ENCODE measurements at regions not wholly inside any gene's neighbourhood (a gene's known extent, or its start where the extent isn't known, plus 50 kb on each side); places are given as distances from the start of the nearest gene placed in this dataset.
"Not testable (repeated sequence)": the region's sequence is repeated elsewhere in the genome, so short reads cannot be mapped to it uniquely, and the experiment has no call there.

GRCh38 chr4:124104101-124104500 lies 608.4 kb downstream of the ANKRD50 start:
- no peak for DNase-seq
- H3K36me3 Mint-ChIP-seq (ENCODE audit: insufficient read depth in 2 of 2) = no peaks in the 10 kb centered on the region
- H3K27me3 Mint-ChIP-seq (ENCODE audit: low read depth) = no peaks in the 10 kb centered on the region
- H3K4me1 Mint-ChIP-seq (ENCODE audit: low read depth) = no peaks in the 10 kb centered on the region
- H3K9me3 Mint-ChIP-seq = peaks cover 0 to 7% of the 10 kb centered on the region in 2 donors
- H3K27ac Mint-ChIP-seq = no peak overlapping the region
- no peak overlapping the region for H3K4me3 Mint-ChIP-seq
- ATAC-seq (replicated peaks in 1 of 2) = no peak

GRCh38 chr4:124104628-124105027 lies 607.9 kb downstream of the ANKRD50 start:
- DNase-seq (no peak), ATAC-seq (replicated peaks in 1 of 2) (no peak)
- Mint-ChIP-seq H3K9me3 (peaks cover 0 to 7% of the 10 kb centered on the region in 2 donors), H3K36me3 (ENCODE audit: insufficient read depth in 2 of 2) (no peaks in the 10 kb centered on the region), H3K4me1 (ENCODE audit: low read depth) (no peaks in the 10 kb centered on the region), H3K27me3 (ENCODE audit: low read depth) (no peaks in the 10 kb centered on the region), H3K27ac (no peak overlapping the region), H3K4me3 (no peak overlapping the region)

GRCh38 chr4:124105212-124105611 lies 607.3 kb downstream of the ANKRD50 start:
- Mint-ChIP-seq H3K27ac (no peak overlapping the region), H3K4me3 (no peak overlapping the region), H3K9me3 (peaks cover 0 to 7% of the 10 kb centered on the region in 2 donors), H3K4me1 (ENCODE audit: low read depth) (no peaks in the 10 kb centered on the region), H3K27me3 (ENCODE audit: low read depth) (no peaks in the 10 kb centered on the region), H3K36me3 (ENCODE audit: insufficient read depth in 2 of 2) (no peaks in the 10 kb centered on the region)
- no peak for DNase-seq
- no peak for ATAC-seq (replicated peaks in 1 of 2)

DNA sequence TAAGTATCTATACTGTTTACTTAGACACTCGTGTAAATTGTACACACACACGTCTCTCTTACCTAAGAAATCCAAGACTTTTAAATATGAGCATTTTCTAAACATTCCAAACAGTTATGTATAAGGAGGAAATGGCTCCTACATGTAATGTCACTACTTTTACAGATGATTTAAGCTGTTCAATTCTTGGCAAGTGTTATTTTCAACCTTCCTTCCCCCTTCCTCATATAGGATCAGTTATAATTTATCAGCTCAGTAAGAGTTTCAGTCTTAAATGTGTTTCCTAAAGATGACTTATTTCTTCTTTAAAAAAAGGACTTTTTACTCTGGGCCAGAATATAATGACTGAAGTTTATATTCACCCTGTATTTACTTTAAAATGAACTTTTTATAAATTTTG lies 601.1 kb downstream of the ANKRD50 start:
- Mint-ChIP-seq H3K27ac (no peak overlapping the region), H3K9me3 (peaks cover 0 to 4% of the 10 kb centered on the region in 2 donors), H3K4me3 (no peak overlapping the region), H3K4me1 (ENCODE audit: low read depth) (no peaks in the 10 kb centered on the region), H3K36me3 (ENCODE audit: insufficient read depth in 2 of 2) (no peaks in the 10 kb centered on the region), H3K27me3 (ENCODE audit: low read depth) (no peaks in the 10 kb centered on the region)
- no peak for DNase-seq
- ATAC-seq (replicated peaks in 1 of 2) = no peak

GRCh38 chr4:124111922-124112321 lies 600.6 kb downstream of the ANKRD50 start:
- no peak overlapping the region for H3K4me3 Mint-ChIP-seq
- H3K27ac Mint-ChIP-seq = no peak overlapping the region
- no peak for DNase-seq
- H3K9me3 Mint-ChIP-seq = no peaks in the 10 kb centered on the region
- no peaks in the 10 kb centered on the region for H3K27me3 Mint-ChIP-seq (ENCODE audit: low read depth)
- H3K36me3 Mint-ChIP-seq (ENCODE audit: insufficient read depth in 2 of 2) = no peaks in the 10 kb centered on the region
- no peaks in the 10 kb centered on the region for H3K4me1 Mint-ChIP-seq (ENCODE audit: low read depth)
- ATAC-seq (replicated peaks in 1 of 2) = no peak

GRCh38 chr4:124118061-124118460 lies 594.5 kb downstream of the ANKRD50 start:
- Mint-ChIP-seq H3K36me3 (ENCODE audit: insufficient read depth in 2 of 2) (no peaks in the 10 kb centered on the region), H3K4me3 (no peak overlapping the region), H3K4me1 (ENCODE audit: low read depth) (no peaks in the 10 kb centered on the region), H3K27me3 (ENCODE audit: low read depth) (no peaks in the 10 kb centered on the region), H3K27ac (no peak overlapping the region), H3K9me3 (no peaks in the 10 kb centered on the region)
- ATAC-seq (replicated peaks in 1 of 2) (no peak), DNase-seq (no peak)

- Mint-ChIP-seq H3K9me3 (peaks cover 0 to 8% of the 10 kb centered on the region in 2 donors), H3K27ac (no peak overlapping the region), H3K27me3 (ENCODE audit: low read depth) (no peaks in the 10 kb centered on the region), H3K4me3 (no peak overlapping the region), H3K4me1 (ENCODE audit: low read depth) (no peaks in the 10 kb centered on the region), H3K36me3 (ENCODE audit: insufficient read depth in 2 of 2) (no peaks in the 10 kb centered on the region)
- no peak for DNase-seq
- no peak for ATAC-seq (replicated peaks in 1 of 2)
These were observed 591.0 kb downstream of the ANKRD50 start for GRCh38 chr4:124121461-124121971.

- Mint-ChIP-seq H3K4me3 (no peak overlapping the region), H3K27me3 (ENCODE audit: low read depth) (no peaks in the 10 kb centered on the region), H3K4me1 (ENCODE audit: low read depth) (no peaks in the 10 kb centered on the region), H3K36me3 (ENCODE audit: insufficient read depth in 2 of 2) (no peaks in the 10 kb centered on the region), H3K27ac (no peak overlapping the region), H3K9me3 (peaks cover 0 to 8% of the 10 kb centered on the region in 2 donors)
- ATAC-seq (replicated peaks in 1 of 2) (no peak), DNase-seq (no peak)
These were observed 589.4 kb downstream of the ANKRD50 start for GRCh38 chr4:124123181-124123580.

DNA sequence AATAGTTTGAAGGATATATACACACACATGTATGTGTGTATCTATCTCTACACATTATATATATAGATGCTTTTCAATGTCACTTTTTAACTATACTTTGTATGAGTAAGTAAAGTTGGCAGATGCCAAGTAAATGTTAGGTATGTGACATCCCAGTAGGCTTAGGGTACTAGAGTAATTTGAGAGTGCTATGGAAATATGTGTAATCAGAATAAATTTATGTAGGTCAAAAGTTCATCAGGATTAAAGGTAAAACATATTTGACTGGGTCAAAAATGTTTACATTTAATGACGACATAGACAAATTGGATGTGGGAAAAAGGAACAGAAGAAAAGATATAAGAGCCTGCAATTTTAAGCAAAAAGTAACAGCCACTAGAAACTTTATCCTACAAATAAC lies 588.8 kb downstream of the ANKRD50 start:
- no peak overlapping the region for H3K27ac Mint-ChIP-seq
- no peaks in the 10 kb centered on the region for H3K4me1 Mint-ChIP-seq (ENCODE audit: low read depth)
- no peak overlapping the region for H3K4me3 Mint-ChIP-seq
- peaks cover 0 to 8% of the 10 kb centered on the region in 2 donors for H3K9me3 Mint-ChIP-seq
- no peaks in the 10 kb centered on the region for H3K27me3 Mint-ChIP-seq (ENCODE audit: low read depth)
- no peak for ATAC-seq (replicated peaks in 1 of 2)
- no peaks in the 10 kb centered on the region for H3K36me3 Mint-ChIP-seq (ENCODE audit: insufficient read depth in 2 of 2)
- no peak for DNase-seq

- H3K9me3 Mint-ChIP-seq; H3K4me3 Mint-ChIP-seq; H3K4me1 Mint-ChIP-seq (ENCODE audit: low read depth); ATAC-seq (replicated peaks in 1 of 2); H3K36me3 Mint-ChIP-seq (ENCODE audit: insufficient read depth in 2 of 2); DNase-seq; H3K27me3 Mint-ChIP-seq (ENCODE audit: low read depth); H3K27ac Mint-ChIP-seq: not testable (repeated sequence)
These were observed 581.2 kb downstream of the ANKRD50 start for GRCh38 chr4:124131324-124131723.

DNA sequence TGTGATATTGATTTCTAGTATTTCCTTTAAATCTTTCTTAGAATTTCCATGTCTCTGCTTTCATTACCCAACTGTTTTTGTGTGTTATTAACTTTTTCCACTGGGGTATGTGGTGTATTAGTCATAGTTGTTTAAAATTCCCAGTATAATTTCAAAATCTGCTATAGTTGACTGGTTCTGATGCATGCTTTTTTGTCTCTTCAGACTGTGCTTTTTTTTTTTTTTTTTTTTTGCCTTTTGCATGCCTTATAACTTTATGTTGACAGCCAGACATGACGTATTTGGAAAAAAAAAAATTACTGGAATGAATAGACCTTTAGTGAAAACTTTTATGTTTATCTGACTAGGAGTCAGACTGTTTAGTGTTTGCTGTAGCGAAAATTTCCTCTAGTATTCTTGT lies 580.4 kb downstream of the ANKRD50 start:
- no peaks in the 10 kb centered on the region for H3K4me1 Mint-ChIP-seq (ENCODE audit: low read depth)
- H3K36me3 Mint-ChIP-seq (ENCODE audit: insufficient read depth in 2 of 2) = peaks cover 0 to 10% of the 10 kb centered on the region in 2 donors
- peaks cover 7 to 9% of the 10 kb centered on the region in 2 donors for H3K9me3 Mint-ChIP-seq
- ATAC-seq (replicated peaks in 1 of 2) (no peak), DNase-seq (no peak)
- no peak overlapping the region for H3K4me3 Mint-ChIP-seq
- no peak overlapping the region for H3K27ac Mint-ChIP-seq
- no peaks in the 10 kb centered on the region for H3K27me3 Mint-ChIP-seq (ENCODE audit: low read depth)

DNA sequence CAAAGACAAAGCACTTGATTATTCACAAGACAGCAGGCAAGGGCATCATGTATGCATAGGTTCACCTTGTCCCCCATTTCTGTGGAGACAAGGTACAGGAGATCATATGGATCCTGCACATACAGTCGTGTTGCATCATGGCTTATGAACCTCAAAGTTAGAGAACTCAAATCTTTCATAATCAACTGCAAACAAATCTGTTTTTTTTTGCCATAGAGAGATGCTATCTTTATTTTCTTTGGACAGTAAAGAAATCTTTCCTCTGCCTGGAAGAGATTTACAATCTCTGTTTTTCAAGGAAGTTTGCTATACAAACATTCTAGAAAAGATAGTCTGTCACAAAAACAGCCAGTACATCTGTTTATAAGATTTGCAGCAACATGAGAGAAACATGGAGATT lies 578.8 kb downstream of the ANKRD50 start:
- H3K27ac Mint-ChIP-seq = no peak overlapping the region
- no peak for DNase-seq
- no peaks in the 10 kb centered on the region for H3K27me3 Mint-ChIP-seq (ENCODE audit: low read depth)
- peaks cover 0 to 10% of the 10 kb centered on the region in 2 donors for H3K36me3 Mint-ChIP-seq (ENCODE audit: insufficient read depth in 2 of 2)
- peaks cover 7 to 10% of the 10 kb centered on the region in 2 donors for H3K9me3 Mint-ChIP-seq
- no peaks in the 10 kb centered on the region for H3K4me1 Mint-ChIP-seq (ENCODE audit: low read depth)
- H3K4me3 Mint-ChIP-seq = no peak overlapping the region
- ATAC-seq (replicated peaks in 1 of 2) = no peak

- H3K36me3 Mint-ChIP-seq (ENCODE audit: insufficient read depth in 2 of 2) = peaks cover 0 to 10% of the 10 kb centered on the region in 2 donors
- H3K9me3 Mint-ChIP-seq = peaks cover 10 to 11% of the 10 kb centered on the region in 2 donors
- no peaks in the 10 kb centered on the region for H3K27me3 Mint-ChIP-seq (ENCODE audit: low read depth)
- no peak overlapping the region for H3K27ac Mint-ChIP-seq
- ATAC-seq (replicated peaks in 1 of 2) = no peak
- H3K4me1 Mint-ChIP-seq (ENCODE audit: low read depth) = no peaks in the 10 kb centered on the region
- no peak overlapping the region for H3K4me3 Mint-ChIP-seq
- DNase-seq = no peak
These were observed 577.1 kb downstream of the ANKRD50 start for GRCh38 chr4:124135409-124135813.

DNA sequence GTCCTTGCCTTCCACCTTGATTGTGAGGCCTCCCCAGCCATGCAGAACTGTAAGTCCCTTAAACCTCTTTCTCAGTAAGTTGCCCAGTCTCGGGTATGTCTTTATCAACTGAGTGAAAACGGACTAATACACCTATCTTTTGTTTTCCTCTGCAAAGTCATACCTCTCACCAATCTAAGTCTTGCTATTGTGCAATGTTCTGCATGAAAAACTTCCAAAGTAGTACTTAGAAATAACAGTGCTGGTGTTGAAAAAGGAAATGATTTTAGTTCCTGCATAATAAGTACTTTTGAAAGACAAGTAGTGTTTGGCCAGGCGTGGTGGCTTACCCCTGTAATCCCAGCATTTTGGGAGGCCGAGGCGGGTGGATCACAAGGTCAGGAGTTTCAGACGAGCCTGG lies 573.5 kb downstream of the ANKRD50 start:
- Mint-ChIP-seq H3K27me3 (ENCODE audit: low read depth) (no peaks in the 10 kb centered on the region), H3K27ac (no peak overlapping the region), H3K4me3 (no peak overlapping the region), H3K36me3 (ENCODE audit: insufficient read depth in 2 of 2) (no peaks in the 10 kb centered on the region), H3K4me1 (ENCODE audit: low read depth) (no peaks in the 10 kb centered on the region), H3K9me3 (peaks cover 3 to 5% of the 10 kb centered on the region in 2 donors)
- DNase-seq = no peak
- ATAC-seq (replicated peaks in 1 of 2) = no peak

All from activated T-cell treated with anti-CD3 and anti-CD28 coated beads, Interleukin-2, amount 50 U/mL, for 72 hours (primary cell).